GM21528 (cell line): ENCODE measurements at regions not wholly inside any gene's neighbourhood (a gene's known extent, or its start where the extent isn't known, plus 50 kb on each side); places are given as distances from the start of the nearest gene placed in this dataset.
"Not testable (repeated sequence)": the region's sequence is repeated elsewhere in the genome, so short reads cannot be mapped to it uniquely, and the experiment has no call there.

Experiments used
- ATAC-seq: cut with Tn5 transposase; IDR thresholded peaks from one replicate; pipeline ENCODE4 v1.9.1; 2021; ENCODE audit warnings: mild to moderate bottlenecking, moderate library complexity; ENCODE audit not compliant: unreplicated experiment, low FRiP score

GRCh38 chr3:104150724-104151123 lies 1216.0 kb upstream of the ALCAM start:
- no peak for ATAC-seq

- no peak for ATAC-seq
These were observed 1211.8 kb upstream of the ALCAM start for GRCh38 chr3:104154896-104155295.

GRCh38 chr3:104165866-104166265 lies 1200.8 kb upstream of the ALCAM start:
- ATAC-seq, result no peak

DNA sequence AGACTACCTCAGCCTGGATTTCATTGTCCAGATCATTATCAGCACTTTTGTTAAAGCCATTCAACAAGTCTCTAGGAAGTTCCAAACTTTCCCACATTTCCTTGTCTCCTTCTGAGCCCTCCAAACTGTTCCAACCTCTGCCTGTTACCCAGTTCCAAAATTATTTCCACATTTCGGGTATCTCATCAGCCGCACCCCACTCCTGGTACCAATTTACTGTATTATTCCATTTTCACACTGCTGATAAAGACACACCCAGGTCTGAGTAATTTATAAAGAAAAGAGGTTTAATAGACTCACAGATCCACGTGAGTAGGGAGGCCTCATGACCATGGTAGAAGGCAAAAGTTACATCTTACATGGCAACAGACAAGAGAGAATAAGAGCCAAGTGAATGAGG lies 1198.3 kb upstream of the ALCAM start:
- ATAC-seq, result no peak

- no peak for ATAC-seq
These were observed 1191.0 kb upstream of the ALCAM start for GRCh38 chr3:104175696-104176095.

DNA sequence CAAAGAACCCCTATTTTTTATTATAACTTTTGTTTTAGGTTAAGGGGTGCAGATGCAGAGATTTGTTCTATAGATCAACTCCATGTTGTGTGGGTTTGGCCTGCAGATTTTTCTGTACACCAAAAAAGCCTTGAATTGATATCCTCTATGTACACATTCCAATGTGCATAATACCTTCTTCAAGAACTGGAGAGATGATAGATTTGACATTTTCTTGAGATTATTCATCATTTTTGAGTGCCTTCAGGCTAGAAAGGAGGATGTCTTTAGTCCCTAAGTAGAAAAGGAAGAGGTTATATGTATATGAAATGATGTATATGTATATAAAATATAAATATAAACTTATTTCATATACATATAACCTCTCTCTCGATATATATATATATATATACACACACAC lies 1190.0 kb upstream of the ALCAM start:
- ATAC-seq, result no peak

DNA sequence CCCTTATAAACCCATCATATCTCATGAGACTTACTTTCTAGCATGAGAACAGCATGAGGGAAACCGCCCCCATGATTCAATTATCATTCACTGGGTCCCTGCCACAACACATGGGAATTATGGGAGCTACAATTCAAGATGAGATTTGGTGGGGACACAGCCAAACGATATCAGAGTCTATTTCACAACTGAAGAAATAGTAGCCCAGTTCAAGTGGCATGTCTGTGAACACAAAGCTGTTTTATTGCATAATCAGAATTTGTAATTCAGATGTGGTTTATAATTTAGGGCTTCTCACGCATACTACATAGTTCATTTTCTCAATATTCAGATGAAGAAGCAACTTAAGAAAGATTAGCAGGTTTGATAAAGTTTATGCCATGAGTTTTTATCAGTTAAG lies 1188.0 kb upstream of the ALCAM start:
- ATAC-seq, result no peak

DNA sequence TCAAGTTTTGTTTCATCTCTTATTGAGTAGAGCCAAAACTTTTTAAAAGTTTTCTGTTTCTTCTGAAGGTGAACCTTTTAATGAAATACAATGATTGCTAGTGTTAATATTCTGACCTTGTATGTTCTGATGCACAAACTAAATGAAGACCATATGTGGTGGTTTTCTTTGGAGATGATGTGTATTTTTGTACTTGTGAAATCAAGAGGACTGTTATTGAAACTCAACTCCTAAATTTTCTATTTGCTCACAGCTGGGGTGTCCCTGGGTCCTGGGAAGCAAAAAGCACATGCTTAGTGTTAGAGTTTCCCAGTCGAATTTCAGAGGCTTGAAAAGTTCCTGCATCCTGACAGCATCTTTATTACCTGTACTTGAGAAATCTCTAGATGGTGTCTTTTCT lies 1185.8 kb upstream of the ALCAM start:
- no peak for ATAC-seq

- ATAC-seq, result no peak
These were observed 1176.0 kb upstream of the ALCAM start for GRCh38 chr3:104190681-104191080.

- ATAC-seq, result no peak
These were observed 1168.6 kb upstream of the ALCAM start for GRCh38 chr3:104198131-104198530.

DNA sequence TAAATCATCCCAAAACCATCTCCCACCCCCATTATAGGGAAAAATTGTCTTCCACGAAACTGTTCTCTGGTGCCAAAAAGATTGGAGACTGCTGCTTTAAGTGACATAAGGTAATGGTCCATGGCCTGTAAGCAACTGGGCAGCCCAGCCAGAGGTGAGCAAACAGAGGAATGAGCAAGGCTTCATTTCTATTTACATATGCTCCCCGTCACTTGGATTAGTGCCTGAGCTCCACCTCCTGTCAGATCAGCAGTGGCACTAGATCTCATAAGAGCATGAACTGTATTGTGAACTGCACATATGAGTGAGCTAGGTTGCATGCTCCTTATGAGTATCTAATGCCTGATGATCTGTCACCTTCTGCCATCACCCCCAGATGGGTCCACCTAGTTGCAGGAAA lies 1159.8 kb upstream of the ALCAM start:
- ATAC-seq, result no peak

- no peak for ATAC-seq
These were observed 1152.4 kb upstream of the ALCAM start for GRCh38 chr3:104214277-104214676.

GRCh38 chr3:104214937-104215336 lies 1151.8 kb upstream of the ALCAM start:
- no peak for ATAC-seq

GRCh38 chr3:104219046-104219445 lies 1147.7 kb upstream of the ALCAM start:
- not testable (repeated sequence) for ATAC-seq

DNA sequence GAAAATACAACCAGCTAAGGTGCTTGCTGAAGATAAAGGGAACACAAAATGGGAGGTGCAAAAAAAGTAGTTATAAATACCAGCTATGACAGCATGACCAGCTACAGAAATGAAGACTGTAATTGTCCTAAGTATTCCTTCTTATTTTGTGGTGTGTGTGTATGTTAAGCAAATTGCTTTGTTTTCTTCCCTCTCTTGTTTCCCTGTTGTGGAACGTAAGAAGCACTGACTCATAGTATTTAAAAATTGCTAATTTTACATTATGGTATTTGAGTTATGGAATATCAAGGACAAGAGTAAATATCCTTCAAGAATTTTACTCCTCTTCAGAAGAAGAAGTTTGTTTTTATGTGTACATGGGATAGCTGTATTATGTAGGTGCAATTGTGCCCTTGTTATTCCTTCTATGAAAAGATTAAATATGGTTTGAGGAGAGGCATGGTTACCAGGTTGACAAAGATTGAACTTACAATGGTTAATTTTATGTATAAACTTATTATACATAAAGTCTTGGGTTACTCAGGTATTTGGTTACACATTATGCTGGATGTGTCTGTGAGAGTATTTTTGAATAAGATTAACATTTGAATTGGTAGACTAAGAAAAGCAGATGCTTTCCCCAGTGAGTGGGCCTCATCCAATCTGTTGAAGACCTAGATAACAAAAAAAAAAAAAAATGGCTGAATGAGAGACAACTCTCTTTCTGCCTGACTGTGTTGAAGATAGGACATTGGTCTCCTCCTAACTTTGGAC lies 1132.1 kb upstream of the ALCAM start:
- ATAC-seq, result no peak

GRCh38 chr3:104244680-104245220 lies 1122.0 kb upstream of the ALCAM start:
- no peak for ATAC-seq

- ATAC-seq, result no peak
These were observed 1121.4 kb upstream of the ALCAM start for GRCh38 chr3:104245261-104245660.

GRCh38 chr3:104245981-104246380 lies 1120.7 kb upstream of the ALCAM start:
- no peak for ATAC-seq

DNA sequence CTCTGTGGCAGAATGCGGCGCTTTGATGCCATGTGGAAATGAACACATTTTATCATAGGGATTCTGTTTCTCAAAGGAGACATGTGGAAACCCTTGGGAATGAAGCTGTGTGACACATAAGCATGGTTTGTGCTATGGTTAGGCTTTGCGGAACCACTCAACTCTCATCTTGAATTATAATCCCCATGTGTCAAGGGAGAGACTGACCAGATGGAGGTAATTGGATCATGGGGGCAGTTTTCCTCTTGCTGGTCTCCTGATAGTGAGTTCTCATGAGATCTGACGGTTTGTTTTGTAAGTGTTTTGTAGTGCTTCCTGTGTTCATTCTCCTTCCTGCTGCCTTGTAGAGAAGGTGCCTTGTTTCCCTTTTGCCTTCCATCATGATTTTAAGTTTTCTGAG lies 1109.2 kb upstream of the ALCAM start:
- ATAC-seq, result no peak

DNA sequence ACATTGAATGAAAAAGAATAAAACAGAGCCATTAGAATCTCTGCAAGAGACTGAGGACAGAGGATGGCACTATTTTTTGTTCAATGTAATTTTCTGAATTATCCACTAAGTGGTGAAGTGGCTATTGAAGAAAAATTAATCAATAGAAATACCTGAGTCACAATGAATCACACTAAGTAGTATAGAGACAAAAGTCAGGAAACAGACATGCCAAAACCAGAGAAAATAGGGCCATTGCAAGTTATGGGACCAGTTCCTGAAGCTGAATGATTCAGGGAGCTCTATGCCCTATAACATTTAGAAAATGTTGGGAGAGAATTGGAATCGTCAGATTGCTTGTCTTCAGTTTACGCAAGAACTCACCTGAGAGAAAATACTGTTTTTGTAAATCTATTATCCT lies 1103.2 kb upstream of the ALCAM start:
- no peak for ATAC-seq

DNA sequence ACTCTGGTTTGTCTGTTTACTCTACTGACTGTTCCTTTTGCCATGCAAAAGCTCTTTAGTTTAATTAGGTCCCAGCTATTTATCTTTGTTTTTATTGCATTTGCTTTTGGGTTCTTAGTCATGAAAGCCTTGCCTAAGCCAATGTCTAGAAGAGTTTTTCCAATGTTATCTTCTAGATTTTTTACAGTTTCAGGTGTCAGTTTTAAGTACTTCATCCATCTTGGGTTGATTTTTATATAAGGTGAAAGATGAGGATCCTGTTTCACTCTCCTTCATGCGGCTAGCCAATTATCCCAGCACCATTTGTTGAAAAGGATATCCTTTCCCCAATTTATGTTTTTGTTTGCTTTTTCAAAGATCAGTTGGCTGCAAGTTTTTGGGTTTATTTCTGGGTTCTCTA lies 1100.5 kb upstream of the ALCAM start:
- ATAC-seq, result not testable (repeated sequence)

- no peak for ATAC-seq
These were observed 1096.9 kb upstream of the ALCAM start for GRCh38 chr3:104269771-104270170.
